ENCODE measurements at regions not wholly inside any gene's neighbourhood (a gene's known extent, or its start where the extent isn't known, plus 50 kb on each side); places are given as distances from the start of the nearest gene placed in this dataset.

GRCh38 chr1:59012378-59012777 lies 228.5 kb upstream of the JUN start:
- no peak for TF ChIP-seq NFIC (IDR thresholded peaks at IDR 0.05)
- no peak for TF ChIP-seq TCF12 (IDR thresholded peaks at IDR 0.05; ENCODE audit: low read depth)

DNA sequence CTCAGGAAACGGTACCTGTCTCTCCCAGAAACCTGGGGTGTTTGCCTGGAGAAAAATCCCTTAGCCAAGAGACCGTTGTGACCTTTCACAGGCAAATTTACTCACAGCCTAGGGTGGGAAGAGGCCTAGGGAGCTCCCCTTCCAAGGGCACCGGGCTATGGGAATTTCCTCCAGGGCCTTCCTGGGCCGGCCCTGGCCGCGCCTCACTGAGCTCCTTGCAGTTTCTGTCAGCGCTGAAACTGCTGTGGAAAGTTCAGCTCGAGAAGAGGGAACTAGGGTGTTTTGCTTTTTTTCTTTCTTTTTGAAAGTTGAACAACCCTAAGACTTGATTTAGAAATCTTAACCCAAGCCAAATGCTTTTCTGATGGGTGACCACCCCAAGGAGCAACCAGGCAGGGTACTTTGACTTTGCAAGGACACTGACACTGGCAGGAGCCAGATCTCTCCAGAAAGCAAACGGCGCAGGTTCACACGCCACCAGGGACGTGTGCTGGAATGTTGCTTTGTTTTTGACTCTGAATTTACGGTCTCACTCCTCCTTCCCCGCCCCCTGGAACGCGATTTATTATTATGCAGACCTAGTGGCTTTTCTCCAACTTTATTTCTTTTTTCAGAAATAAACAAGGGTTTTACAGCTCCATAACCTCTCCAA lies 229.6 kb upstream of the JUN start:
- TF ChIP-seq TEAD4 (IDR thresholded peaks at IDR 0.05) (peak; percentile 90), TCF12 (IDR thresholded peaks at IDR 0.05; ENCODE audit: low read depth) (peak; percentile 66), NFIC (IDR thresholded peaks at IDR 0.05) (no peak; the same call in 1 of the 2 replicates), FOXM1 (IDR thresholded peaks at IDR 0.05; ENCODE audit: borderline replicate concordance, low read depth) (no peak), MAX (IDR thresholded peaks at IDR 0.05) (0 out of 2 replicates have a peak, but pooled peaks have one; percentile 33), EP300 (IDR thresholded peaks at IDR 0.05; ENCODE audit: borderline replicate concordance) (peak; percentile 16; the same call in 1 of the 2 replicates), ZBTB7A (IDR thresholded peaks at IDR 0.05; ENCODE audit: low read depth) (no peak), YY1 (IDR thresholded peaks at IDR 0.05; ENCODE audit: low read depth) (no peak), CREB1 (IDR thresholded peaks at IDR 0.05; ENCODE audit: low read depth) (no peak), TAF1 (IDR thresholded peaks at IDR 0.05; ENCODE audit: low read depth) (no peak), EGR1 (IDR thresholded peaks at IDR 0.05) (no peak), RAD21 (IDR thresholded peaks at IDR 0.05; ENCODE audit: low read depth) (peak; percentile 3; the same call in 1 of the 2 replicates), CEBPB (IDR thresholded peaks at IDR 0.05) (no peak)
- TF ChIP-seq, protein P1, sequence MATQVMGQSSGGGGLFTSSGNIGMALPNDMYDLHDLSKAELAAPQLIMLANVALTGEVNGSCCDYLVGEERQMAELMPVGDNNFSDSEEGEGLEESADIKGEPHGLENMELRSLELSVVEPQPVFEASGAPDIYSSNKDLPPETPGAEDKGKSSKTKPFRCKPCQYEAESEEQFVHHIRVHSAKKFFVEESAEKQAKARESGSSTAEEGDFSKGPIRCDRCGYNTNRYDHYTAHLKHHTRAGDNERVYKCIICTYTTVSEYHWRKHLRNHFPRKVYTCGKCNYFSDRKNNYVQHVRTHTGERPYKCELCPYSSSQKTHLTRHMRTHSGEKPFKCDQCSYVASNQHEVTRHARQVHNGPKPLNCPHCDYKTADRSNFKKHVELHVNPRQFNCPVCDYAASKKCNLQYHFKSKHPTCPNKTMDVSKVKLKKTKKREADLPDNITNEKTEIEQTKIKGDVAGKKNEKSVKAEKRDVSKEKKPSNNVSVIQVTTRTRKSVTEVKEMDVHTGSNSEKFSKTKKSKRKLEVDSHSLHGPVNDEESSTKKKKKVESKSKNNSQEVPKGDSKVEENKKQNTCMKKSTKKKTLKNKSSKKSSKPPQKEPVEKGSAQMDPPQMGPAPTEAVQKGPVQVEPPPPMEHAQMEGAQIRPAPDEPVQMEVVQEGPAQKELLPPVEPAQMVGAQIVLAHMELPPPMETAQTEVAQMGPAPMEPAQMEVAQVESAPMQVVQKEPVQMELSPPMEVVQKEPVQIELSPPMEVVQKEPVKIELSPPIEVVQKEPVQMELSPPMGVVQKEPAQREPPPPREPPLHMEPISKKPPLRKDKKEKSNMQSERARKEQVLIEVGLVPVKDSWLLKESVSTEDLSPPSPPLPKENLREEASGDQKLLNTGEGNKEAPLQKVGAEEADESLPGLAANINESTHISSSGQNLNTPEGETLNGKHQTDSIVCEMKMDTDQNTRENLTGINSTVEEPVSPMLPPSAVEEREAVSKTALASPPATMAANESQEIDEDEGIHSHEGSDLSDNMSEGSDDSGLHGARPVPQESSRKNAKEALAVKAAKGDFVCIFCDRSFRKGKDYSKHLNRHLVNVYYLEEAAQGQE (IDR thresholded peaks at IDR 0.05; ENCODE audit: low read depth): no peak
- TF ChIP-seq, protein P2, sequence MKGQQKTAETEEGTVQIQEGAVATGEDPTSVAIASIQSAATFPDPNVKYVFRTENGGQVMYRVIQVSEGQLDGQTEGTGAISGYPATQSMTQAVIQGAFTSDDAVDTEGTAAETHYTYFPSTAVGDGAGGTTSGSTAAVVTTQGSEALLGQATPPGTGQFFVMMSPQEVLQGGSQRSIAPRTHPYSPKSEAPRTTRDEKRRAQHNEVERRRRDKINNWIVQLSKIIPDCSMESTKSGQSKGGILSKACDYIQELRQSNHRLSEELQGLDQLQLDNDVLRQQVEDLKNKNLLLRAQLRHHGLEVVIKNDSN (IDR thresholded peaks at IDR 0.05): no peak

DNA sequence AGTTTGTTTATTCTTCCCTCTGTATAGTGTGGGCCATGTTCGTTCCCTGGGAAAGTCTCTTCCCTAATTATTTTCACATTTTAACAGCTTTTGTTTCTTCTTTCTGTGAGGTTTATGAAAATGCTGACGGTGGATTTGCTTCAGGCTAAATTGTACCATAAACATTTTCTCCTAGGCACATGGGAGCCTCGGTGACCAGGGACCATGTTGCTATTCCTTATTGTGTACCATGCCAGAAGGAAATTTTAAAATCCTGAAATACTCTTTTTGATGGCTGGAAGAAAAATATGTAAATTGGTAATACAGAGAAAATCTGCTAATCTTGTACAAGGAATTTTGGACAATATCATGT lies 230.1 kb upstream of the JUN start:
- TF ChIP-seq CEBPB (IDR thresholded peaks at IDR 0.05) (no peak), FOXM1 (IDR thresholded peaks at IDR 0.05; ENCODE audit: borderline replicate concordance, low read depth) (no peak)
- TF ChIP-seq, protein P2 (IDR thresholded peaks at IDR 0.05): no peak

GRCh38 chr1:59014827-59015226 lies 231.0 kb upstream of the JUN start:
- TF ChIP-seq TAF1 (IDR thresholded peaks at IDR 0.05; ENCODE audit: low read depth): no peak

- TF ChIP-seq ZBTB7A (IDR thresholded peaks at IDR 0.05; ENCODE audit: low read depth): no peak
- TF ChIP-seq MAX (IDR thresholded peaks at IDR 0.05): no peak
- TF ChIP-seq YY1 (IDR thresholded peaks at IDR 0.05; ENCODE audit: low read depth): no peak
- TF ChIP-seq RAD21 (IDR thresholded peaks at IDR 0.05; ENCODE audit: low read depth): no peak
- no peak for TF ChIP-seq TAF1 (IDR thresholded peaks at IDR 0.05; ENCODE audit: low read depth)
- TF ChIP-seq, protein P1 (IDR thresholded peaks at IDR 0.05; ENCODE audit: low read depth): no peak
- no peak for TF ChIP-seq TCF12 (IDR thresholded peaks at IDR 0.05; ENCODE audit: low read depth)
- TF ChIP-seq CREB1 (IDR thresholded peaks at IDR 0.05; ENCODE audit: low read depth): no peak
- no peak for TF ChIP-seq TEAD4 (IDR thresholded peaks at IDR 0.05)
- TF ChIP-seq, protein P2 (IDR thresholded peaks at IDR 0.05): no peak
- TF ChIP-seq EGR1 (IDR thresholded peaks at IDR 0.05): no peak
- no peak for TF ChIP-seq EP300 (IDR thresholded peaks at IDR 0.05; ENCODE audit: borderline replicate concordance)
- TF ChIP-seq NFIC (IDR thresholded peaks at IDR 0.05): no peak
- TF ChIP-seq CEBPB (IDR thresholded peaks at IDR 0.05): no peak
- no peak for TF ChIP-seq FOXM1 (IDR thresholded peaks at IDR 0.05; ENCODE audit: borderline replicate concordance, low read depth)
Measured at GRCh38 chr1:59015708-59016107, 231.9 kb upstream of the JUN start.

- TF ChIP-seq EGR1 (IDR thresholded peaks at IDR 0.05) (no peak), EP300 (IDR thresholded peaks at IDR 0.05; ENCODE audit: borderline replicate concordance) (no peak), CEBPB (IDR thresholded peaks at IDR 0.05) (no peak), FOXM1 (IDR thresholded peaks at IDR 0.05; ENCODE audit: borderline replicate concordance, low read depth) (no peak), TEAD4 (IDR thresholded peaks at IDR 0.05) (no peak), RAD21 (IDR thresholded peaks at IDR 0.05; ENCODE audit: low read depth) (no peak; the same call in 1 of the 2 replicates), ZBTB7A (IDR thresholded peaks at IDR 0.05; ENCODE audit: low read depth) (no peak), CREB1 (IDR thresholded peaks at IDR 0.05; ENCODE audit: low read depth) (no peak), MAX (IDR thresholded peaks at IDR 0.05) (no peak)
- TF ChIP-seq, protein P2 (IDR thresholded peaks at IDR 0.05): no peak
Measured at GRCh38 chr1:59016390-59016789, 232.5 kb upstream of the JUN start.

Measured in Ishikawa (cell line).